ENCODE measurements at regions not wholly inside any gene's neighbourhood (a gene's known extent, or its start where the extent isn't known, plus 50 kb on each side); places are given as distances from the start of the nearest gene placed in this dataset.
"Not testable (repeated sequence)": the region's sequence is repeated elsewhere in the genome, so short reads cannot be mapped to it uniquely, and the experiment has no call there.

DNA sequence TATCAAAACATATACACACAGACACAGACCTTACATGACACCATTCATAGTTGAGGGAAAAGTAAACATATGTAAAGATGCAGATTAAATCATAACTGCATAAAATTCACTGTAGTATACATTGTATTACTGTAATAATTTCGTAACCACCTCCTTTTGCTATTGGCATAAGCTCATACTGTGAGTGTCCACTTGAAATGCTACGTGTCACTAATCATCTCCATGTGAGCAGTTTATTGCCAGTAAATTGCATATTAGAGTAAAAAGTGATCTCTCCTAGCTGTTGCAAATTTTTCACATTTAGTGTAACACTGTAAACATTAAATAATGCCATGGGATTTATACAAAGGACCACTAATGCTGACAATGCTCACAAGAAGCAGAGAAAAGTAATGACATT, 256.7 kb upstream of the GNPDA2 start:
- no peak for DNase-seq
- Histone ChIP-seq H3K23ac (ENCODE audit: low read length) (no peak overlapping the region), H3K56ac (ENCODE audit: low read length) (no peak overlapping the region), H3K79me2 (ENCODE audit: control insufficient read depth, insufficient read depth, low read length) (no peaks in the 10 kb centered on the region), H2BK5ac (ENCODE audit: low read length) (no peak overlapping the region), H3K4ac (ENCODE audit: low read depth, low read length) (no peak overlapping the region), H3K4me3 (ENCODE audit: low read length) (no peak overlapping the region), H3K79me1 (ENCODE audit: low read length) (no peaks in the 10 kb centered on the region), H3K18ac (ENCODE audit: low read length) (no peak overlapping the region), H2BK15ac (replicated peaks; ENCODE audit: low read depth) (no peak overlapping the region), H4K8ac (ENCODE audit: low read depth, low read length) (no peak overlapping the region), H3K36me3 (ENCODE audit: control insufficient read depth, insufficient read depth, low read length) (no peaks in the 10 kb centered on the region), H3K4me2 (ENCODE audit: low read length) (no peak overlapping the region), H4K5ac (ENCODE audit: low read length) (no peak overlapping the region), H3K27me3 (ENCODE audit: insufficient read depth, low read length, poor library complexity) (no peaks in the 10 kb centered on the region), H2BK120ac (ENCODE audit: low read depth, low read length) (no peak overlapping the region), H2AK5ac (ENCODE audit: low read length) (no peak overlapping the region), H3K27ac (ENCODE audit: low read depth, low read length) (no peak overlapping the region), H3K4me1 (ENCODE audit: control insufficient read depth, low read depth, low read length) (no peaks in the 10 kb centered on the region), H3K9ac (ENCODE audit: low read length) (no peak overlapping the region)
- WGBS (ENCODE audit: extremely low coverage, insufficient coverage, low lambda C conversion rate): no CpG with 5 or more reads among the region's 2 CpGs

DNA sequence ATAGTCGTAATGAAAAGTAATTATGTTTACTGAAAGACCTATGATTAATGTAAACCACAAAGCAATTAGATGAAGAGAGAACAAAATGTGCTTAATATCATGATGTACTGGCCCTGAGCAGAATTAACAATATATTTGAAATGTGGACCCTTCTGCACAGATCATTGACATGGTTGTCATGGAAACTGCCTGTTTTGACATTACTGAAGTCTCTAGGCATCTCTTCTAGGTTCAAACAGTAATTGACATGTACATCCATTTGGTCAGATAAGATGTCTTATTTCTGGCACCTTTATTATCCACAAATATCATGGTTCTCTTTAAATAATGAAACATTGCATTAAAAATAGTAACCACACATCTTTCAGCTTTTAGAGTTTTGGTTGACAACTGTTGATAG, 251.7 kb upstream of the GNPDA2 start:
- no peak overlapping the region for H3K4me2 ChIP-seq (ENCODE audit: low read length)
- H3K4me3 ChIP-seq (ENCODE audit: low read length): no peak overlapping the region
- WGBS (ENCODE audit: extremely low coverage, insufficient coverage, low lambda C conversion rate): no CpG with 5 or more reads among the region's 1 CpG
- H3K79me2 ChIP-seq (ENCODE audit: control insufficient read depth, insufficient read depth, low read length): no peaks in the 10 kb centered on the region
- no peak for DNase-seq
- H3K27me3 ChIP-seq (ENCODE audit: insufficient read depth, low read length, poor library complexity): no peaks in the 10 kb centered on the region
- no peak overlapping the region for H2BK5ac ChIP-seq (ENCODE audit: low read length)
- no peak overlapping the region for H3K18ac ChIP-seq (ENCODE audit: low read length)
- H3K9ac ChIP-seq (ENCODE audit: low read length): no peak overlapping the region
- no peak overlapping the region for H2AK5ac ChIP-seq (ENCODE audit: low read length)
- no peak overlapping the region for H3K4ac ChIP-seq (ENCODE audit: low read depth, low read length)
- no peak overlapping the region for H3K23ac ChIP-seq (ENCODE audit: low read length)
- no peaks in the 10 kb centered on the region for H3K79me1 ChIP-seq (ENCODE audit: low read length)
- H3K36me3 ChIP-seq (ENCODE audit: control insufficient read depth, insufficient read depth, low read length): no peaks in the 10 kb centered on the region
- no peaks in the 10 kb centered on the region for H3K4me1 ChIP-seq (ENCODE audit: control insufficient read depth, low read depth, low read length)
- H2BK120ac ChIP-seq (ENCODE audit: low read depth, low read length): no peak overlapping the region
- no peak overlapping the region for H3K27ac ChIP-seq (ENCODE audit: low read depth, low read length)
- no peak overlapping the region for H2BK15ac ChIP-seq (replicated peaks; ENCODE audit: low read depth)
- no peak overlapping the region for H3K56ac ChIP-seq (ENCODE audit: low read length)
- no peak overlapping the region for H4K5ac ChIP-seq (ENCODE audit: low read length)
- H4K8ac ChIP-seq (ENCODE audit: low read depth, low read length): no peak overlapping the region

DNA sequence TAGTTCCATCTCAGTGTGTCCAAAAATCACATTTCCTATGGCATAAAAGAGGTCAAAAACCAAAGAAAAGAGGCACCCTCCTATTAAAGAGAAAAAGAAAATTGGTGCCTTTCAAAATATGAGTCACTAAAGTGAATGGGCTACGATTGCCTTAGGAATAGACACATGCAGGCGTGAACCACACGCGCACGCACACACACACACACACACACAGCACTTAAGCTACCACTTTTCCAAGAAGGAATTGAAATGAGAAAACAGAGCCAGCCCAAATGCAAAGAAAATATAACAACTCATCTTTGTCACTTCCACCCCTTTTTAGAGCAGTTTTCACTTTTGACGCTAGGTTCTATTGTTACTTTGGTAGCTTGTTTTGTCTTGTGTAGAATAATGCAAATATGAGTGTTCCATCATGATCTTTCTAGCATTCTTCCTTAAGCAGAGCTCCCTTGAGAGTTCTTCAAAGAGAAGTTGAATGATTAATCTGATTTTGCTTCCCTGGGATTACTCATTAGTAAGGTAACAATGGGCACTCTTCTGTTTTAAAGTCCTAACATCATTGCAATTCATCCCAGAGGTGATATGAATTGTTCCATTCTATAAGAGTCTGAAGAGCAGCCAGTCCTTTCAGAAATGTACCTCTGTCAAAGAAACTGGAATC, 239.2 kb upstream of the GNPDA2 start:
- Histone ChIP-seq H3K4me2 (ENCODE audit: low read length) (no peak overlapping the region), H3K79me2 (ENCODE audit: control insufficient read depth, insufficient read depth, low read length) (no peaks in the 10 kb centered on the region), H2BK5ac (ENCODE audit: low read length) (no peak overlapping the region), H3K79me1 (ENCODE audit: low read length) (no peaks in the 10 kb centered on the region), H3K4me3 (ENCODE audit: low read length) (no peak overlapping the region), H4K5ac (ENCODE audit: low read length) (no peak overlapping the region), H3K4ac (ENCODE audit: low read depth, low read length) (no peak overlapping the region), H3K4me1 (ENCODE audit: control insufficient read depth, low read depth, low read length) (no peaks in the 10 kb centered on the region), H3K36me3 (ENCODE audit: control insufficient read depth, insufficient read depth, low read length) (no peaks in the 10 kb centered on the region), H3K27me3 (ENCODE audit: insufficient read depth, low read length, poor library complexity) (no peaks in the 10 kb centered on the region), H2BK120ac (ENCODE audit: low read depth, low read length) (no peak overlapping the region), H2AK5ac (ENCODE audit: low read length) (no peak overlapping the region), H3K23ac (ENCODE audit: low read length) (no peak overlapping the region), H3K27ac (ENCODE audit: low read depth, low read length) (no peak overlapping the region), H4K8ac (ENCODE audit: low read depth, low read length) (no peak overlapping the region), H3K56ac (ENCODE audit: low read length) (no peak overlapping the region), H3K18ac (ENCODE audit: low read length) (no peak overlapping the region), H3K9ac (ENCODE audit: low read length) (no peak overlapping the region), H2BK15ac (replicated peaks; ENCODE audit: low read depth) (no peak overlapping the region)
- no peak for DNase-seq
- no CpG with 5 or more reads among the region's 6 CpGs for WGBS (ENCODE audit: extremely low coverage, insufficient coverage, low lambda C conversion rate)

DNA sequence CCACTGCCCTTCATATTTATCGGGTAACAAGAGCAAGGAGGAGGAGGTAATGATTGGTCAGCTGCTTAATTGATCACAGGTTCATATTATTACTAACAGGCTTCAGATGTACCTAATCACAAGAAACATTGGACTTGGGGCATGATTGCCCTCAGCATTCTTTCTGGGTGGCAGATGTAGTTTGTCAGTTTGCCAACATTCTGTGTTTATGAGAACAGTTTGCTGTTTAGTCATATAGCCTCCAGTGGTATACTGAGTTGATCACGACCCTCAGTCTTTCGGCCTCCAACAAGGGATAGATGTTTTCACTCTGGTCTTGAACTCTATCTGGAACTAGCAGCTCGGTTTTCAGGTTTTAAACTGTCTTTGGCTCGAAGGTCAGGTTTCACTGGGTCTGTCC, 237.7 kb upstream of the GNPDA2 start:
- DNase-seq; H3K4me3 ChIP-seq (ENCODE audit: low read length); H2BK15ac ChIP-seq (replicated peaks; ENCODE audit: low read depth); H3K4ac ChIP-seq (ENCODE audit: low read depth, low read length); H2BK5ac ChIP-seq (ENCODE audit: low read length); H3K79me2 ChIP-seq (ENCODE audit: control insufficient read depth, insufficient read depth, low read length); H3K9ac ChIP-seq (ENCODE audit: low read length); H3K27me3 ChIP-seq (ENCODE audit: insufficient read depth, low read length, poor library complexity); H3K18ac ChIP-seq (ENCODE audit: low read length); H2BK120ac ChIP-seq (ENCODE audit: low read depth, low read length); H3K27ac ChIP-seq (ENCODE audit: low read depth, low read length); H4K5ac ChIP-seq (ENCODE audit: low read length); H3K79me1 ChIP-seq (ENCODE audit: low read length); H3K23ac ChIP-seq (ENCODE audit: low read length); H4K8ac ChIP-seq (ENCODE audit: low read depth, low read length); H3K4me2 ChIP-seq (ENCODE audit: low read length); H3K36me3 ChIP-seq (ENCODE audit: control insufficient read depth, insufficient read depth, low read length); H3K56ac ChIP-seq (ENCODE audit: low read length); H2AK5ac ChIP-seq (ENCODE audit: low read length); H3K4me1 ChIP-seq (ENCODE audit: control insufficient read depth, low read depth, low read length): not testable (repeated sequence)
- no CpG with 5 or more reads among the region's 5 CpGs for WGBS (ENCODE audit: extremely low coverage, insufficient coverage, low lambda C conversion rate)

DNA sequence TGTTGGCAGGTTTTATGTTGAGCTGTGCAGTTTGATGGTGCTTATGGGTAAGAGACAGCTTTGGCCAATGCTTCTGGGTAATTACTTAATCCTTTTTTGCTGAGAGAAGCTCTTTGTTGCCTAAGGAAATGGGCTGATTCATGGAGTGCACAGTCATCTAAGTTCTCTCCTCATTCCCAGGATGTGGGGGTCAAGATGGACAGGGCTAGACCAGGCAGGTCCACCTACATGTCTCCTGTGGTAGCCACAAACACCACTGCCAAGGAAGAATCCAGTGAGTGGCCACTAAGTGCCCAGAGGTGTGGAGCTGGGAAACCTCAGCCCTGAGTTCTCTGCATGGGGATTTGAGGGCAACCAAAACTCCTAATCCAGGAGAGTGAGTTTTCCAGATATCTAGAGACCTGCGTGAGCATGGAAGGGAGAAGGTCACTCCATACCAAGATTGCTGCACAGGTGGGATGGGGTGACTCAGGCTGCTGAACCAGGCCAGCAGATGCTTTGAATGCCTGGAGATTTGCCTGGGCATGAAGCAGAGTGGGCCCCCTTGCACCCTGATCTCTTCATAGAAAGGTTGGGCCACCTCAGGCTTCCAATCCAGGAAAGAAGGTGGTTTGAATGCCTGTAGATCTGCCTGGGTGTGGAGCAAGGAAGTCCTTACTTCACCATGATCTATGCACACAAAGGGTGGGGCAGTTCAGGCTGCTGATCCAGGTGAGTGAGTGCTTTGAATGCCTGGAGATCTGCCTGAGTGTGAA, 234.8 kb upstream of the GNPDA2 start:
- no CpG with 5 or more reads among the region's 1 CpG for whole genome bisulfite sequencing (ENCODE audit: extremely low coverage, insufficient coverage, low lambda C conversion rate)
- no peak overlapping the region for H3K23ac ChIP-seq (ENCODE audit: low read length)
- DNase-seq: no peak
- H3K27me3 ChIP-seq (ENCODE audit: insufficient read depth, low read length, poor library complexity): no peaks in the 10 kb centered on the region
- no peak overlapping the region for H2BK5ac ChIP-seq (ENCODE audit: low read length)
- no peak overlapping the region for H4K5ac ChIP-seq (ENCODE audit: low read length)
- H4K8ac ChIP-seq (ENCODE audit: low read depth, low read length): no peak overlapping the region
- H3K9ac ChIP-seq (ENCODE audit: low read length): no peak overlapping the region
- H2BK120ac ChIP-seq (ENCODE audit: low read depth, low read length): no peak overlapping the region
- no peak overlapping the region for H3K18ac ChIP-seq (ENCODE audit: low read length)
- H3K4me3 ChIP-seq (ENCODE audit: low read length): no peak overlapping the region
- no peak overlapping the region for H2BK15ac ChIP-seq (replicated peaks; ENCODE audit: low read depth)
- H3K36me3 ChIP-seq (ENCODE audit: control insufficient read depth, insufficient read depth, low read length): no peaks in the 10 kb centered on the region
- H2AK5ac ChIP-seq (ENCODE audit: low read length): no peak overlapping the region
- no peak overlapping the region for H3K4me2 ChIP-seq (ENCODE audit: low read length)
- H3K4me1 ChIP-seq (ENCODE audit: control insufficient read depth, low read depth, low read length): no peaks in the 10 kb centered on the region
- no peaks in the 10 kb centered on the region for H3K79me2 ChIP-seq (ENCODE audit: control insufficient read depth, insufficient read depth, low read length)
- H3K27ac ChIP-seq (ENCODE audit: low read depth, low read length): no peak overlapping the region
- H3K4ac ChIP-seq (ENCODE audit: low read depth, low read length): no peak overlapping the region
- no peaks in the 10 kb centered on the region for H3K79me1 ChIP-seq (ENCODE audit: low read length)
- H3K56ac ChIP-seq (ENCODE audit: low read length): no peak overlapping the region

All from mesendoderm (in vitro differentiated cells).